Common myeloid progenitor, CD34-positive (primary cell): ENCODE measurements at regions not wholly inside any gene's neighbourhood (a gene's known extent, or its start where the extent isn't known, plus 50 kb on each side); places are given as distances from the start of the nearest gene placed in this dataset.

Experiments used
- CTCF ChIA-PET: fragments of 350-600 bp; sonication (Branson Sonifier 250); formaldehyde crosslinking; loops from one replicate; lab custom pipeline; 2021; ENCODE audit warnings: antibody characterized with exemption; lab: Charles Lee
- POLR2A ChIA-PET: fragments of 350-600 bp; sonication (Branson Sonifier 250); formaldehyde crosslinking; loops from one replicate; lab custom pipeline; 2021; ENCODE audit warnings: antibody characterized with exemption; lab: Charles Lee
- DNase-seq, 3 donors: peaks; one replicate each; pipeline versions ENCODE4 v3.0.0 to v3.0.0-alpha.2; 2013
- H3K27ac ChIP-seq, 2 experiments: 1 replicate in 1 of 2; 2 replicates in 1 of 2; pipeline ENCODE4 v1.7.0; 2013; ENCODE audit warnings: inconsistent platforms in 2 of 2, low read length in 2 of 2, mild to moderate bottlenecking in 2 of 2, low read depth in 1 of 2, moderate library complexity in 1 of 2; ENCODE audit not compliant: severe bottlenecking in 2 of 2, insufficient read depth in 1 of 2, poor library complexity in 1 of 2
- H3K27me3 ChIP-seq, 5 experiments: replicated peaks in 2 of 5; 1 replicate in 3 of 5; 2 replicates in 2 of 5; pipeline versions ENCODE4 v1.6.1 to v1.7.0; 2013; ENCODE audit warnings: low read length in 4 of 5, mild to moderate bottlenecking in 2 of 5, moderate library complexity in 2 of 5, inconsistent platforms in 1 of 5; ENCODE audit not compliant: insufficient read depth in 5 of 5, control insufficient read depth in 4 of 5
- H3K36me3 ChIP-seq, 4 experiments: 1 replicate in 2 of 4; 2 replicates in 2 of 4; pipeline versions ENCODE4 v1.6.1 to v1.7.0; 2013; ENCODE audit warnings: low read length in 3 of 4, control low read depth in 1 of 4, mild to moderate bottlenecking in 1 of 4; ENCODE audit not compliant: control insufficient read depth in 4 of 4, insufficient read depth in 4 of 4
- H3K4me1 ChIP-seq, 4 experiments: 1 replicate in 3 of 4; 2 replicates in 1 of 4; pipeline versions ENCODE4 v1.6.1 to v1.7.1; 2013; ENCODE audit warnings: low read length in 3 of 4, mild to moderate bottlenecking in 3 of 4, control low read depth in 1 of 4, inconsistent platforms in 1 of 4, moderate library complexity in 1 of 4; ENCODE audit not compliant: control insufficient read depth in 4 of 4, insufficient read depth in 4 of 4; ENCODE audit errors: control extremely low read depth in 1 of 4
- H3K4me3 ChIP-seq, 7 experiments: 1 replicate in 4 of 7; 2 replicates in 3 of 7; pipeline versions ENCODE4 v1.5.1 to v1.7.0; 2013; ENCODE audit warnings: mild to moderate bottlenecking in 7 of 7, low read length in 6 of 7, moderate library complexity in 6 of 7, inconsistent platforms in 2 of 7, low read depth in 2 of 7, control low read depth in 1 of 7; ENCODE audit not compliant: insufficient read depth in 4 of 7, control insufficient read depth in 1 of 7; ENCODE audit errors: extremely low read depth in 1 of 7
- H3K9me3 ChIP-seq, 5 experiments: 1 replicate in 4 of 5; 2 replicates in 1 of 5; pipeline versions ENCODE4 v1.6.1 to v1.7.1; 2013; ENCODE audit warnings: low read length in 4 of 5, mild to moderate bottlenecking in 2 of 5, inconsistent platforms in 1 of 5, low read depth in 1 of 5, moderate library complexity in 1 of 5; ENCODE audit not compliant: control insufficient read depth in 4 of 5, insufficient read depth in 2 of 5; ENCODE audit errors: control extremely low read depth in 1 of 5
- WGBS: methylation state at CpG from one replicate; pipeline ENCODE4 v1.1.5; 2013; ENCODE audit not compliant: insufficient coverage; 5-methylcytosine and 5-hydroxymethylcytosine counted together

- 90% methylated on average over 3 of the region's 5 CpGs for WGBS
- H3K36me3 ChIP-seq, result no peaks in the 10 kb centered on the region
- no peak overlapping the region for H3K4me3 ChIP-seq
- no peaks in the 10 kb centered on the region for H3K27me3 ChIP-seq
- H3K9me3 ChIP-seq, result peaks cover 0 to 2% (median 0%) of the 10 kb centered on the region in 5 experiments
- no peak for DNase-seq
- ChIA-PET CTCF (no interaction called here), POLR2A (no interaction called here)
- H3K27ac ChIP-seq, result no peak overlapping the region
- no peaks in the 10 kb centered on the region for H3K4me1 ChIP-seq
These were observed 203.1 kb downstream of the CDC14C start for GRCh38 chr7:49127359-49127913.

- CTCF ChIA-PET, result no interaction called here
These were observed 213.6 kb downstream of the CDC14C start for GRCh38 chr7:49137978-49138377.

GRCh38 chr7:49150486-49150885 is 226.1 kb downstream of the CDC14C start:
- H3K9me3 ChIP-seq, result no peaks in the 10 kb centered on the region
- H3K27me3 ChIP-seq, result no peaks in the 10 kb centered on the region
- H3K36me3 ChIP-seq, result no peaks in the 10 kb centered on the region
- no peak overlapping the region for H3K27ac ChIP-seq
- no peak for DNase-seq
- WGBS, result 80% methylated on average over 1 of the region's 3 CpGs
- H3K4me3 ChIP-seq, result no peak overlapping the region
- POLR2A ChIA-PET, result no interaction called here
- H3K4me1 ChIP-seq, result no peaks in the 10 kb centered on the region
- CTCF ChIA-PET, result no interaction called here

More at GRCh38 chr7:49137978-49138377, 213.6 kb downstream of the CDC14C start:
- Histone ChIP-seq H3K36me3 (no peaks in the 10 kb centered on the region), H3K4me3 (no peak overlapping the region), H3K4me1 (no peaks in the 10 kb centered on the region), H3K27me3 (no peaks in the 10 kb centered on the region), H3K9me3 (no peaks in the 10 kb centered on the region), H3K27ac (no peak overlapping the region)
- POLR2A ChIA-PET, result no interaction called here
- DNase-seq, result no peak
- no CpG with 5 or more reads among the region's 1 CpG for WGBS

DNA sequence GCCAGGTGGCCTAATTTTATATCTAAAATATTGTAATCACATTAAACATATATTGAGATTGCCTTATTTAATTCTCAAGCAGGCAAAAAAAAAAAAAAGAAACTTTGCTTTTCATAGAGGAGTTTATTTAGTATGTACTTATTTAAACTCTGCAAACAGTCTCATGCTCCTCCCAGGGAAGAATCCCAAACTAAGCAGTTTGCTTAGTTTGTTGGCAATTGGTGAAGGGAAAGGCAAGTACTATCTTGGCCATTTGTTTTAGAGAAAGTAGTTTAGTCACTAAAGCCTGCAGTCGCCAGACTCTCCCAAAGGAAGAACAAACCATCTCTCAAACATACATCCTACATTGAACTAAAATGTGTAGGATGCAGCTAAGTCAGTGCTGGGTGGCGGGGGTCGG is 226.8 kb downstream of the CDC14C start:
- DNase-seq, result no peak
- no CpG with 5 or more reads among the region's 3 CpGs for WGBS
- Histone ChIP-seq H3K27ac (no peak overlapping the region), H3K4me1 (no peaks in the 10 kb centered on the region), H3K27me3 (no peaks in the 10 kb centered on the region), H3K9me3 (no peaks in the 10 kb centered on the region), H3K4me3 (no peak overlapping the region), H3K36me3 (no peaks in the 10 kb centered on the region)
- CTCF ChIA-PET, result no interaction called here
- POLR2A ChIA-PET, result no interaction called here

DNA sequence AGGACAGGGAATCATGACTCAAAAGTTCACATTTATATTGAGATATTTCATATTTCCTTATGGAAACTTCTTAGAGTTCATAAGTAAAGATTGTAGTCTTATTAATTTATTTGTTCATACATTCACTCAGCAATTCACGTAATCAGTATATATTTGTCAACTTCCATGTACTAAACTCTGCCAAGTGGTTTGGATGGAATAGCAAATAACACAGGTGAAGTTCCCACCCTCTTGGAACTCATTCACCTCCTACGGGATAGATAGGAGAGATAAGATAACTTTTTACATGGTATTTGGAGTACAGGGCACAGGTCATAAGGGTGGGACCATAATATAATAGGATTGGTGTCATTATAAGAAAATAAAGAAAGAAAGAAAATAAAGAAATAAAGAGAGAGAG is 234.0 kb downstream of the CDC14C start:
- WGBS, result no CpG with 5 or more reads among the region's 2 CpGs

GRCh38 chr7:49159536-49159935 is 235.2 kb downstream of the CDC14C start:
- Histone ChIP-seq H3K4me3 (no peak overlapping the region), H3K27ac (no peak overlapping the region), H3K4me1 (no peaks in the 10 kb centered on the region), H3K27me3 (no peaks in the 10 kb centered on the region), H3K9me3 (no peaks in the 10 kb centered on the region), H3K36me3 (no peaks in the 10 kb centered on the region)
- ChIA-PET POLR2A (no interaction called here), CTCF (no interaction called here)
- DNase-seq, result no peak
- WGBS, result 71% methylated on average over 3 of the region's 4 CpGs

More for the DNA sequence above, 234.0 kb downstream of the CDC14C start:
- no peak for DNase-seq
- ChIA-PET CTCF (no interaction called here), POLR2A (no interaction called here)
- no peaks in the 10 kb centered on the region for H3K27me3 ChIP-seq
- H3K4me3 ChIP-seq, result no peak overlapping the region
- H3K9me3 ChIP-seq, result no peaks in the 10 kb centered on the region
- H3K4me1 ChIP-seq, result no peaks in the 10 kb centered on the region
- no peak overlapping the region for H3K27ac ChIP-seq
- no peaks in the 10 kb centered on the region for H3K36me3 ChIP-seq

DNA sequence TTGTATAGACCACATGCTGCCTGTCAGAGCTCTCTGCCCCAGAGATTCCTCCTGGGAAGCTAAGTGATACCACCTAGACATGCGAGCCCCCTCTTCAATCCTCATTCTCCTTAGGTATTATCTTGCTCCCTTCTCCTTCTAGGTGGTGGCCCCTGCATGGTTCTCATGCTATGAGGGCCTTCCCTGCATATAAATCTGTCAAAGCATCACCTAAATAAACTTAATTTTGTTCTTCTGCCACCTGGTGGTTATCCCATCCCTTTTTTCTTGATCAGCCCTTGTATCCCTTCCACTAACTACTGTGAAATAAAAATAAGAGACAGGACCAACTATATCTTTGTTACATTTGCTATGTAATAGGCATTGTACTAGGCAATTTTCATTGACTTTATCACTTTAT is 242.1 kb downstream of the CDC14C start:
- no peak for DNase-seq
- no peak overlapping the region for H3K27ac ChIP-seq
- no peaks in the 10 kb centered on the region for H3K4me1 ChIP-seq
- H3K4me3 ChIP-seq, result no peak overlapping the region
- no peaks in the 10 kb centered on the region for H3K36me3 ChIP-seq
- ChIA-PET POLR2A (no interaction called here), CTCF (no interaction called here)
- no peaks in the 10 kb centered on the region for H3K9me3 ChIP-seq
- no peaks in the 10 kb centered on the region for H3K27me3 ChIP-seq
- WGBS, result 100% methylated on average over 1 of the region's 1 CpG
